Endothelial cell of umbilical vein (primary cell): ENCODE measurements at regions not wholly inside any gene's neighbourhood (a gene's known extent, or its start where the extent isn't known, plus 50 kb on each side); places are given as distances from the start of the nearest gene placed in this dataset.

Source experiments
- EZH2 ChIP-seq: IDR thresholded peaks from 2 replicates; pipeline ENCODE4 v1.6.1; 2012; ENCODE audit warnings: borderline replicate concordance, low read depth, mild to moderate bottlenecking, moderate library complexity, low read length, inconsistent platforms; ENCODE audit not compliant: severe bottlenecking
- FOS ChIP-seq: IDR thresholded peaks from 2 replicates; pipeline ENCODE4 v1.6.1; 2011; ENCODE audit warnings: mild to moderate bottlenecking, low read length, moderate library complexity, borderline replicate concordance; ENCODE audit not compliant: insufficient read depth
- GATA2 ChIP-seq: IDR thresholded peaks from 2 replicates; pipeline ENCODE4 v1.7.0; 2011; ENCODE audit warnings: low read depth, mild to moderate bottlenecking, moderate library complexity, mixed read lengths, low read length; ENCODE audit not compliant: insufficient read length, insufficient read depth
- MYC ChIP-seq: IDR thresholded peaks from one replicate; pipeline ENCODE4 v1.6.1; 2011; ENCODE audit warnings: mild to moderate bottlenecking, low read depth, low read length
- POLR2A ChIP-seq: IDR thresholded peaks from 2 replicates; pipeline ENCODE4 v1.6.1; 2012; ENCODE audit warnings: low read depth, mild to moderate bottlenecking, control low read depth, low read length
- POLR2AphosphoS5 ChIP-seq: IDR thresholded peaks from 2 replicates; pipeline ENCODE4 v1.6.1; 2012; ENCODE audit warnings: low read depth, mild to moderate bottlenecking, control low read depth, low read length, moderate library complexity; ENCODE audit not compliant: insufficient read depth
- TF ChIP-seq, protein P1 (sequence below), 2 donors: IDR thresholded peaks; 1 replicate in 1 of 2; 2 replicates in 1 of 2; pipeline ENCODE4 v1.5.1; 2011; ENCODE audit warnings: low read length in 2 of 2, mild to moderate bottlenecking in 2 of 2, moderate library complexity in 2 of 2, control low read depth in 1 of 2, inconsistent platforms in 1 of 2, low read depth in 1 of 2; ENCODE audit not compliant: insufficient read depth in 1 of 2; ENCODE audit errors: extremely low read depth in 1 of 2
- TF ChIP-seq, protein P2 (sequence below): IDR thresholded peaks from 2 replicates; pipeline ENCODE4 v1.6.1; 2011; ENCODE audit not compliant: insufficient read depth, insufficient read length

DNA sequence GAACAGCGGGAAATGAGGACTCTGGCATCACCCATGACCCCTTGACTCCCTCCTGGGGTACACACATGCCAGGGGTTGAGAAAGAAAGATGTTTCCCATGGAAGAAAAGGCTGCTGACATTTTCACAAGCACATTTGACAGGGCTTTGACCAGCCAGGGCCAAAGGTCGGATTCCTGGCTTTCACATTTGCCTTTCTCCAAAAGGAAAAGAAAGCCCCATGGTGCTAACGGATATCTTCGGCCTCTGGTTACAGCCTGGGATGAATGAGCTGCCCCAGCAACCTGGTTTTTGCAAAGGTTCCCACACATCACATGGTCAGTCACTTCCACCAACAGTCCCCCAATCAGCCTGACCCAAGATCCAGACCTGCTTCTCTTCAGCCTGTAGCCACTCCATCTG lies 478.2 kb upstream of the CDH11 start:
- TF ChIP-seq, protein P1, sequence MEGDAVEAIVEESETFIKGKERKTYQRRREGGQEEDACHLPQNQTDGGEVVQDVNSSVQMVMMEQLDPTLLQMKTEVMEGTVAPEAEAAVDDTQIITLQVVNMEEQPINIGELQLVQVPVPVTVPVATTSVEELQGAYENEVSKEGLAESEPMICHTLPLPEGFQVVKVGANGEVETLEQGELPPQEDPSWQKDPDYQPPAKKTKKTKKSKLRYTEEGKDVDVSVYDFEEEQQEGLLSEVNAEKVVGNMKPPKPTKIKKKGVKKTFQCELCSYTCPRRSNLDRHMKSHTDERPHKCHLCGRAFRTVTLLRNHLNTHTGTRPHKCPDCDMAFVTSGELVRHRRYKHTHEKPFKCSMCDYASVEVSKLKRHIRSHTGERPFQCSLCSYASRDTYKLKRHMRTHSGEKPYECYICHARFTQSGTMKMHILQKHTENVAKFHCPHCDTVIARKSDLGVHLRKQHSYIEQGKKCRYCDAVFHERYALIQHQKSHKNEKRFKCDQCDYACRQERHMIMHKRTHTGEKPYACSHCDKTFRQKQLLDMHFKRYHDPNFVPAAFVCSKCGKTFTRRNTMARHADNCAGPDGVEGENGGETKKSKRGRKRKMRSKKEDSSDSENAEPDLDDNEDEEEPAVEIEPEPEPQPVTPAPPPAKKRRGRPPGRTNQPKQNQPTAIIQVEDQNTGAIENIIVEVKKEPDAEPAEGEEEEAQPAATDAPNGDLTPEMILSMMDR (IDR thresholded peaks at IDR 0.05; ENCODE audit: extremely low read depth in 1 of 2, insufficient read depth in 1 of 2, low read depth in 1 of 2, low read length in 2 of 2) = no peak
- TF ChIP-seq MYC = no peak
- no peak for TF ChIP-seq POLR2A
- no peak for TF ChIP-seq GATA2
- no peak for TF ChIP-seq POLR2AphosphoS5
- TF ChIP-seq EZH2 = no peak
- TF ChIP-seq, protein P2, sequence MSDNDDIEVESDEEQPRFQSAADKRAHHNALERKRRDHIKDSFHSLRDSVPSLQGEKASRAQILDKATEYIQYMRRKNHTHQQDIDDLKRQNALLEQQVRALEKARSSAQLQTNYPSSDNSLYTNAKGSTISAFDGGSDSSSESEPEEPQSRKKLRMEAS = no peak
- no peak for TF ChIP-seq FOS
